HUDEP-2 (cell line): ENCODE measurements at regions not wholly inside any gene's neighbourhood (a gene's known extent, or its start where the extent isn't known, plus 50 kb on each side); places are given as distances from the start of the nearest gene placed in this dataset.

Source experiments
- DNase-seq, 76 experiments: peaks; one replicate each; lab custom pipeline; 2025; ENCODE audit not compliant: unreplicated experiment in 76 of 76; lab: John Stamatoyannopoulos, UW

GRCh38 chr1:87555366-87555765 is 226.7 kb downstream of the LMO4 start:
- no peak for DNase-seq

GRCh38 chr1:87556326-87556725 is 227.6 kb downstream of the LMO4 start:
- DNase-seq: no peak

DNA sequence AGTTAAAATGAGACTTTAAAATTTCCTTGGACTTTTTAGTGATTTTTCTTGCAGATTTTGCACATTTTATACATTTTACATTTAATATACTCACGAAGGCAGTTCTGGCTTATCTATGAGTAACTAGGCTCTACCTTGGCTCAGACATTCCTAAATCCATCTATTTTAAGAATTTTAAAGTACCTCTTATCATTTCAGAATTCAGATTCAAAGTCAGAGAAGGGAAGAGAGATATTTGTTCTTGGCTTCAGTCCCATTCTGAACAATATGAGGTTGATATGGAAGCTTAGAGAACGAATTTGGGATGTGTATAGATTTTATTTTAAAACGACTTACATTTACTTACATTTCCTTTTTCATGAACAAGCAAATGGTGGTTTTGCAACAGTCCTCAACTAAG is 230.2 kb downstream of the LMO4 start:
- no peak for DNase-seq

- no peak for DNase-seq
These were observed 231.5 kb downstream of the LMO4 start for GRCh38 chr1:87560137-87560536.

GRCh38 chr1:87560601-87561360 is 232.1 kb downstream of the LMO4 start:
- no peak for DNase-seq

GRCh38 chr1:87563211-87563610 is 234.5 kb downstream of the LMO4 start:
- no peak for DNase-seq

DNA sequence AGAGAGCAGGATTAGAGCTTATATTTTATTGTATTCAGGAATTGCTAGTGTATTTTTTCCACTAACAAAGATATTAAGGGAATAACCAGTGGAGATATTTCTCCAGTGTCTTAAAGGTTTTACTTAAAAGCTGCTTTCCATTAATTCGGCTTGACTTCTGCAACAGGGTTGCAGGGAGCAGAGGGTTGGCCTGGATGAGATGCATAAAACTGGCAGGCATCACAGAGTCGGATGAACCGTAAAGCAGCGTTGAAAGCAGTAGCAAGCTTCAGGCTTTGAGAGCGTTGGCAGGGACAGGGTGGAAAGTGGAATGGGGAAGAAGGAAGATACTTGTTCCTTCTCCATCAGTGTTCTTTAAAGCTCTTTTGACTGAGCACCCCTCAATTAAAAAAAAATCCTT is 237.2 kb downstream of the LMO4 start:
- no peak for DNase-seq

- DNase-seq: no peak
These were observed 239.3 kb downstream of the LMO4 start for GRCh38 chr1:87568005-87568404.

DNA sequence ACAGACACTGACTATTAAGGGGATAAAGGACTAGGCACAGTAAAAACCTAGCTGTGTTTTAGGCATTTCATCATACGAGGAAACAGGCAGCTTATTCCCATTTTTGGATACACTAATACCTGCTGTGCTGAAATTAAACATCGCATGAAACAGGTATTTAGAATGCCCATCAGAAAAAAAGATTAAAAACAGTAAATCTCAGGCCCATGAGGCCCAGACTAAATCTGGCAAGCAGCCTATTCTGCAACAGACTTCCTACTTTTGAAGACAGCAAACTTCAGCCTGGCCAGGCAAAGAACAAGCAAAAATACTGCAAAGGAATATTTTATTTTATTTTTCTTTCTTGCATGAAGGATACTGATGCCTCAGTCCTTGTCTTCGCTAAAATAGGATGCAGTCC is 240.2 kb downstream of the LMO4 start:
- DNase-seq: no peak

- no peak for DNase-seq
These were observed 243.3 kb downstream of the LMO4 start for GRCh38 chr1:87572008-87572407.

GRCh38 chr1:87572891-87573290 is 244.2 kb downstream of the LMO4 start:
- no peak for DNase-seq

GRCh38 chr1:87575528-87575927 is 246.8 kb downstream of the LMO4 start:
- no peak for DNase-seq

DNA sequence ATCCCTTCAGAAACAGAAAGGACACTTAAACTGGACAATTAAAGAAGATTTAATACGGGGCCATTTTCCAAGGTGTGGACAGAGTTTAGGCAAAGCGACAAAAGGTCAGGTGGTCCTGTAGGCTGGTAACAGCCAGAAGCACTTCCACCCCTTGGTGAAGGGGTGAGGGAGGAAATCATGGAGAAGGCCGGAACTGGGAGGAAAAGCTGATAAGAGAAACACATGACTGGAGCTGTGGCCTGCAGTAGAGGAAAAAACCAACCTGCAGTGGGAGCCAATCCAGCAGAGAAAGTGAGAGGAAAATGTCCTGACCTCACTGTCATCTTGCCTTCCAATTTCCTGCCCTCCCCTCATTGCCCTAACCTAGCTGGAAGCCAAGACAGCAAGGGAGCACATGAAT is 249.8 kb downstream of the LMO4 start:
- DNase-seq: no peak

- no peak for DNase-seq
These were observed 254.8 kb downstream of the LMO4 start for GRCh38 chr1:87583459-87583858.

DNA sequence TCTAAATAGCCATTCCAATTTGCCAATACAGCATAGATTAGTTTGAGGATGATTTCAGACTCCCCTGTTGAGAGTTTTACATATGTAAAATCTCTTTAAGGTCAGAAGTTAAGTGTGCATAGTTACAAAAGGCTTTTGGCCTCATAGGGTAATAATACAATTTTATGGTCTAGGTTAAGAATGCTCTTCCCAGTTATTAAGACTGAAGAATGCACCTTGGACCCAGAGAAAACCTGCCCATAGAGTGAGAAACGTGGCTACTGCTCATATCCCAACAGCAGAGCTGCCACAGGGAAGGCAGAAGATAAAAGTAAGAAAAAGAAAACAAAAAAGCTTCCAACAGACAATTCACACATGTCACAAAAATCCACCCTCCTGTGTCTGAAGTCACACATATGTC is 255.9 kb downstream of the LMO4 start:
- DNase-seq: no peak

- DNase-seq: no peak
These were observed 257.8 kb downstream of the LMO4 start for GRCh38 chr1:87586501-87586900.

- no peak for DNase-seq
These were observed 259.8 kb downstream of the LMO4 start for GRCh38 chr1:87588495-87588894.

- no peak for DNase-seq
These were observed 262.8 kb downstream of the LMO4 start for GRCh38 chr1:87591492-87591891.

GRCh38 chr1:87592156-87592555 is 263.5 kb downstream of the LMO4 start:
- no peak for DNase-seq

DNA sequence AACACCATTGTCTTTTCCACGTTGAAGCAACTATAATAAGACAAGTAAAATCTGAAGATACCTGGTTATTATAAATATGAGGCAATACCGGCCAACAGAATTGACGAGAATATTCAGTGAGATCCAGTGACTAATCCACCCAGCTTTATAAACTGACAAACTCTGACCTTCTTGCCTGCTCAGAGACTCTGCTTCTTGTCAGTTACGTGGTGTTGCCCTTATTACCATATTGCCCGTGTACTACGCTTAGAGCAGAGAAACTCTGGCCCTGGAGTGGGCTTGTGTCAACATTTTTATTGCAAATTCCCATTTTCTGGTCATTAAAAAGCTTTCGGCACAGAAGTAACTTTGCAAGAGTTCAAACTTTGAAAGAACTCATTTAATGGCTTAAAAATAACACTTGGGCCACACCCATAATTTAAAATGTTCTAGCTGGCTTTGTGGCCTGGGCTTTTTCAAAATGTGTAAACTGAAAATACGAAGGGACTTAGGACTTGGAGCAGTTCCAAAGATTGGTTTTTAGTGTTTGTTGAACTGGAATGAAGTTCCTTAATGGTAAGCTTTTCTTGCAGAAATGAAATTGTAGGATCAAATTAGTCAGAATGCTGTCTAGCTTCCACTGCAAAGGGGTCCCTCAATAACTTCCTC is 266.2 kb downstream of the LMO4 start:
- DNase-seq: no peak

GRCh38 chr1:87595384-87595781 is 266.7 kb downstream of the LMO4 start:
- no peak for DNase-seq

- peak in 7 of 76 experiments; percentile 1 to 21 (median 6) for DNase-seq
These were observed 269.7 kb downstream of the LMO4 start for GRCh38 chr1:87598429-87598828.
